HEK293 (cell line): ENCODE measurements at regions not wholly inside any gene's neighbourhood (a gene's known extent, or its start where the extent isn't known, plus 50 kb on each side); places are given as distances from the start of the nearest gene placed in this dataset.

Source experiments
- CTCF ChIA-PET: fragments of 350-600 bp; formaldehyde crosslinking; extraction: SDS; loops from one replicate; lab custom pipeline; 2021; ENCODE audit warnings: antibody characterized with exemption; lab: Yijun Ruan, JAX
- POLR2A ChIA-PET: fragments of 300-600 bp; formaldehyde crosslinking; extraction: SDS; loops from one replicate; lab custom pipeline; 2020; ENCODE audit warnings: antibody characterized with exemption, inconsistent platforms; lab: Yijun Ruan, JAX
- H3K27ac ChIP-seq: fragments of 200-500 bp; sonication (Bioruptor generic); 2 replicates; pipeline ENCODE4 v1.5.1; 2014; ENCODE audit warnings: low read depth, low read length, control low read depth, inconsistent platforms; ENCODE audit errors: extremely low read depth
- H3K36me3 ChIP-seq, 2 experiments: fragments of 200-500 bp in 1 of 2; sonication (Bioruptor generic) in 1 of 2; 1 replicate in 1 of 2; 2 replicates in 1 of 2; pipeline ENCODE4 v1.5.1; 2014 to 2017; ENCODE audit warnings: inconsistent platforms in 2 of 2, low read length in 2 of 2; ENCODE audit not compliant: control insufficient read depth in 2 of 2, insufficient read depth in 1 of 2
- H3K4me1 ChIP-seq: fragments of 200-500 bp; sonication (Bioruptor generic); 2 replicates; pipeline ENCODE4 v1.5.1; 2014; ENCODE audit warnings: mild to moderate bottlenecking, low read length, inconsistent platforms; ENCODE audit not compliant: control insufficient read depth, insufficient read depth
- H3K4me3 ChIP-seq: 2 replicates; pipeline ENCODE4 v1.5.1; 2011; ENCODE audit warnings: low read depth, mild to moderate bottlenecking, control low read depth, low read length, moderate library complexity
- H3K9me3 ChIP-seq: fragments of 200-500 bp; sonication (Bioruptor generic); 2 replicates; pipeline ENCODE4 v1.5.1; 2014; ENCODE audit warnings: low read depth, low read length, inconsistent platforms; ENCODE audit not compliant: control insufficient read depth, insufficient read depth
- KLF10 ChIP-seq: fragments of 450-650 bp; IDR thresholded peaks from 2 replicates; pipeline ENCODE4 v1.5.1; 2018; ENCODE audit warnings: missing biosample characterization, mild to moderate bottlenecking, missing genetic modification characterization
- KLF7 ChIP-seq: fragments of 450-650 bp; formaldehyde crosslinking; IDR thresholded peaks from 2 replicates; pipeline ENCODE4 v1.5.1; 2016; ENCODE audit warnings: missing biosample characterization, missing genetic modification characterization, borderline replicate concordance
- RBAK ChIP-seq: fragments of 450-650 bp; formaldehyde crosslinking; IDR thresholded peaks from 2 replicates; pipeline ENCODE4 v1.5.1; 2016; ENCODE audit warnings: missing biosample characterization, missing genetic modification characterization
- ZBTB49 ChIP-seq: fragments of 450-650 bp; formaldehyde crosslinking; IDR thresholded peaks from 2 replicates; pipeline ENCODE4 v1.5.1; 2016; ENCODE audit warnings: missing biosample characterization, missing genetic modification characterization, low read depth
- ZNF202 ChIP-seq: fragments of 450-650 bp; formaldehyde crosslinking; IDR thresholded peaks from 2 replicates; pipeline ENCODE4 v1.5.1; 2016; ENCODE audit warnings: missing biosample characterization, missing genetic modification characterization, borderline replicate concordance
- ZNF223 ChIP-seq: fragments of 450-650 bp; formaldehyde crosslinking; IDR thresholded peaks from 2 replicates; pipeline ENCODE4 v1.5.1; 2016; ENCODE audit warnings: missing biosample characterization, missing genetic modification characterization
- ZNF311 ChIP-seq: fragments of 450-650 bp; formaldehyde crosslinking; IDR thresholded peaks from 2 replicates; pipeline ENCODE4 v1.5.1; 2017; ENCODE audit warnings: missing biosample characterization, missing genetic modification characterization, borderline replicate concordance
- ZNF324 ChIP-seq: fragments of 450-650 bp; formaldehyde crosslinking; IDR thresholded peaks from 2 replicates; pipeline ENCODE4 v1.5.1; 2016; ENCODE audit warnings: missing biosample characterization, missing genetic modification characterization
- ZNF510 ChIP-seq: fragments of 450-650 bp; formaldehyde crosslinking; IDR thresholded peaks from 2 replicates; pipeline ENCODE4 v1.5.1; 2018; ENCODE audit warnings: mild to moderate bottlenecking, missing genetic modification characterization, missing biosample characterization; ENCODE audit not compliant: insufficient replicate concordance
- ZNF629 ChIP-seq: fragments of 450-650 bp; formaldehyde crosslinking; IDR thresholded peaks from 2 replicates; pipeline ENCODE4 v1.5.1; 2017; ENCODE audit warnings: missing biosample characterization, missing genetic modification characterization
- ZNF654 ChIP-seq: fragments of 450-650 bp; formaldehyde crosslinking; IDR thresholded peaks from 2 replicates; pipeline ENCODE4 v1.5.1; 2016; ENCODE audit warnings: low read depth, missing biosample characterization, missing genetic modification characterization
- ZNF830 ChIP-seq: fragments of 450-650 bp; IDR thresholded peaks from 2 replicates; pipeline ENCODE4 v1.5.0; 2018; ENCODE audit warnings: missing biosample characterization, missing genetic modification characterization, low read depth, mild to moderate bottlenecking, moderate library complexity
- ZSCAN23 ChIP-seq: fragments of 450-650 bp; formaldehyde crosslinking; IDR thresholded peaks from 2 replicates; pipeline ENCODE4 v1.5.1; 2016; ENCODE audit warnings: missing biosample characterization, missing genetic modification characterization
- TF ChIP-seq, protein P1 (sequence below): fragments of 450-650 bp; formaldehyde crosslinking; IDR thresholded peaks from 2 replicates; pipeline ENCODE4 v1.5.1; 2016; ENCODE audit warnings: missing biosample characterization, missing genetic modification characterization
- TF ChIP-seq, protein P2 (sequence below): fragments of 450-650 bp; formaldehyde crosslinking; IDR thresholded peaks from 2 replicates; pipeline ENCODE4 v1.5.1; 2017; ENCODE audit warnings: missing biosample characterization, missing genetic modification characterization
- TF ChIP-seq, protein P3 (sequence below): fragments of 450-650 bp; formaldehyde crosslinking; IDR thresholded peaks from 2 replicates; pipeline ENCODE4 v1.5.1; 2016; ENCODE audit warnings: missing biosample characterization, missing genetic modification characterization
- TF ChIP-seq, protein P4 (sequence below): fragments of 450-650 bp; formaldehyde crosslinking; IDR thresholded peaks from 2 replicates; pipeline ENCODE4 v1.5.1; 2016; ENCODE audit warnings: missing biosample characterization, missing genetic modification characterization
- TF ChIP-seq, protein P5 (sequence below): fragments of 450-650 bp; formaldehyde crosslinking; IDR thresholded peaks from 2 replicates; pipeline ENCODE4 v1.5.1; 2016; ENCODE audit warnings: missing biosample characterization, missing genetic modification characterization
- TF ChIP-seq, protein P6 (sequence below): fragments of 450-650 bp; formaldehyde crosslinking; IDR thresholded peaks from 2 replicates; pipeline ENCODE4 v1.5.1; 2016; ENCODE audit warnings: missing biosample characterization, missing genetic modification characterization, low read depth

DNA sequence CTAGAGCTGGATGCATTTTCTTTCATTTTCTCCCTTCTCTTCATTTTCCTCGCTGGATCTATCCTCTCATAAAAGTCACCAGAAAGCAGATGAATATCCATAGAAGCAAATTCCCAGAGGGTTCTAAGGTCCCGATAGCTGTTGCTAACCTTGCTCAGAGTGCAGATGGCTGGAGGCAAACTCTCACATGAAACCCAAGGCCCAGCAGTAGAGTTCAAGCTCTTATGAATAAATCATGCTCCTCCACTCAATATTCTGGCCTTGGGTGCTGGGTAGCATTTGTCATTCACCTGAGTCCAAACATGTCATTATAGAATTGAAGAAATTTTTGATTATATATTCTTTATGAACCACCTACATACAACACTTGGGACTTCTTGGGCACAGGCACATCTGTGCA is 539.7 kb upstream of the MARCKS start:
- Histone ChIP-seq H3K4me1 (no peaks in the 10 kb centered on the region), H3K4me3 (no peak overlapping the region), H3K27ac (no peak overlapping the region), H3K9me3 (no peaks in the 10 kb centered on the region), H3K36me3 (no peaks in the 10 kb centered on the region)
- POLR2A ChIA-PET: no interaction called here
- CTCF ChIA-PET: interaction anchor here (1.6 to 5.3 kb wide), 2 partner anchors 11 to 99 kb away, joined by 4 to 32 read pairs; no protein-coding TSS in a partner anchor
- TF ChIP-seq ZNF654 (tag by site-specific recombination): no peak
- TF ChIP-seq ZNF510 (tag by site-specific recombination): no peak
- TF ChIP-seq, protein P1, sequence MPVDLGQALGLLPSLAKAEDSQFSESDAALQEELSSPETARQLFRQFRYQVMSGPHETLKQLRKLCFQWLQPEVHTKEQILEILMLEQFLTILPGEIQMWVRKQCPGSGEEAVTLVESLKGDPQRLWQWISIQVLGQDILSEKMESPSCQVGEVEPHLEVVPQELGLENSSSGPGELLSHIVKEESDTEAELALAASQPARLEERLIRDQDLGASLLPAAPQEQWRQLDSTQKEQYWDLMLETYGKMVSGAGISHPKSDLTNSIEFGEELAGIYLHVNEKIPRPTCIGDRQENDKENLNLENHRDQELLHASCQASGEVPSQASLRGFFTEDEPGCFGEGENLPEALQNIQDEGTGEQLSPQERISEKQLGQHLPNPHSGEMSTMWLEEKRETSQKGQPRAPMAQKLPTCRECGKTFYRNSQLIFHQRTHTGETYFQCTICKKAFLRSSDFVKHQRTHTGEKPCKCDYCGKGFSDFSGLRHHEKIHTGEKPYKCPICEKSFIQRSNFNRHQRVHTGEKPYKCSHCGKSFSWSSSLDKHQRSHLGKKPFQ (tag by site-specific recombination): no peak
- TF ChIP-seq ZNF629 (tag by site-specific recombination): no peak

DNA sequence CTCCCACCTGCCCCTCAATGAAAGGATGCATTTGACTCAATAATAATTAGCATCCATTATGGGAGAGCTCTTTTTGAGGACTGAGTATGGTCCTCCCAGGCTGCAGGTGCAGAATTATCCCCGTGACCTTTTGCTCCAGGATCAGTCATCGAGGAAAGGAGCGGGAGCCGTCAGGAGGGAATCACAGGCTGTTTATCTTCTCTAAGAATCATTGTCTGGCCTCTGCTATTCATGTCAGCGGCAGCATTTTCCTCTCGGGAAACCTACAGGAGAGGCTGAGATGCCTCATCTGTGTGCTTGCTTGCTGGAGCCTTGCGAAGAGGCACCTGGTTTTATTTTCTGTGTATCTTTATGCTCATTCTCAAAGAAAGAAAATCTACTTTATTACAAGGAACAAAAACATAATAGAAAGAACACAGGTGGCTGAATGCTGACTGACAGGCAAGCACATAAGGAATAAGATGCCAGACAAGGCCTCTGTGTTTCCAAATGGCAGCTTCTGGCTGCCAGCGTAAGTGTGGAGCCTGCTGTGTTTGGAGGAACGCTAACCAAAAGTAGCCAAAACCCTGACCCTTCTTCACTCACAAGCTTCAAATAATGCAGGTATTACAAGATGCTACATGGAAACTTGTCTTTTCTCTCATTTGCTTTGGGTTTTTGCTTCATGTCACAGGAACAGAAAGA is 539.1 kb upstream of the MARCKS start:
- CTCF ChIA-PET: interaction anchor here (1.6 to 5.3 kb wide), 2 partner anchors 11 to 99 kb away, joined by 4 to 32 read pairs; no protein-coding TSS in a partner anchor

More for the DNA sequence above, 539.1 kb upstream of the MARCKS start:
- Histone ChIP-seq H3K4me1 (no peaks in the 10 kb centered on the region), H3K36me3 (no peaks in the 10 kb centered on the region), H3K4me3 (no peak overlapping the region), H3K27ac (no peak overlapping the region), H3K9me3 (no peaks in the 10 kb centered on the region)
- no peak for TF ChIP-seq ZSCAN23 (tag by site-specific recombination)
- TF ChIP-seq ZBTB49: no peak
- TF ChIP-seq, protein P2, sequence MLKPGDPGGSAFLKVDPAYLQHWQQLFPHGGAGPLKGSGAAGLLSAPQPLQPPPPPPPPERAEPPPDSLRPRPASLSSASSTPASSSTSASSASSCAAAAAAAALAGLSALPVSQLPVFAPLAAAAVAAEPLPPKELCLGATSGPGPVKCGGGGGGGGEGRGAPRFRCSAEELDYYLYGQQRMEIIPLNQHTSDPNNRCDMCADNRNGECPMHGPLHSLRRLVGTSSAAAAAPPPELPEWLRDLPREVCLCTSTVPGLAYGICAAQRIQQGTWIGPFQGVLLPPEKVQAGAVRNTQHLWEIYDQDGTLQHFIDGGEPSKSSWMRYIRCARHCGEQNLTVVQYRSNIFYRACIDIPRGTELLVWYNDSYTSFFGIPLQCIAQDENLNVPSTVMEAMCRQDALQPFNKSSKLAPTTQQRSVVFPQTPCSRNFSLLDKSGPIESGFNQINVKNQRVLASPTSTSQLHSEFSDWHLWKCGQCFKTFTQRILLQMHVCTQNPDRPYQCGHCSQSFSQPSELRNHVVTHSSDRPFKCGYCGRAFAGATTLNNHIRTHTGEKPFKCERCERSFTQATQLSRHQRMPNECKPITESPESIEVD (tag by site-specific recombination): no peak
- no peak for TF ChIP-seq ZNF324 (tag by site-specific recombination)
- TF ChIP-seq, protein P3, sequence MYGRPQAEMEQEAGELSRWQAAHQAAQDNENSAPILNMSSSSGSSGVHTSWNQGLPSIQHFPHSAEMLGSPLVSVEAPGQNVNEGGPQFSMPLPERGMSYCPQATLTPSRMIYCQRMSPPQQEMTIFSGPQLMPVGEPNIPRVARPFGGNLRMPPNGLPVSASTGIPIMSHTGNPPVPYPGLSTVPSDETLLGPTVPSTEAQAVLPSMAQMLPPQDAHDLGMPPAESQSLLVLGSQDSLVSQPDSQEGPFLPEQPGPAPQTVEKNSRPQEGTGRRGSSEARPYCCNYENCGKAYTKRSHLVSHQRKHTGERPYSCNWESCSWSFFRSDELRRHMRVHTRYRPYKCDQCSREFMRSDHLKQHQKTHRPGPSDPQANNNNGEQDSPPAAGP (tag by site-specific recombination): no peak
- no peak for TF ChIP-seq KLF7 (tag by site-specific recombination)
- no peak for TF ChIP-seq ZNF830 (tag by site-specific recombination)
- TF ChIP-seq ZNF202 (tag by site-specific recombination): no peak
- TF ChIP-seq, protein P4, sequence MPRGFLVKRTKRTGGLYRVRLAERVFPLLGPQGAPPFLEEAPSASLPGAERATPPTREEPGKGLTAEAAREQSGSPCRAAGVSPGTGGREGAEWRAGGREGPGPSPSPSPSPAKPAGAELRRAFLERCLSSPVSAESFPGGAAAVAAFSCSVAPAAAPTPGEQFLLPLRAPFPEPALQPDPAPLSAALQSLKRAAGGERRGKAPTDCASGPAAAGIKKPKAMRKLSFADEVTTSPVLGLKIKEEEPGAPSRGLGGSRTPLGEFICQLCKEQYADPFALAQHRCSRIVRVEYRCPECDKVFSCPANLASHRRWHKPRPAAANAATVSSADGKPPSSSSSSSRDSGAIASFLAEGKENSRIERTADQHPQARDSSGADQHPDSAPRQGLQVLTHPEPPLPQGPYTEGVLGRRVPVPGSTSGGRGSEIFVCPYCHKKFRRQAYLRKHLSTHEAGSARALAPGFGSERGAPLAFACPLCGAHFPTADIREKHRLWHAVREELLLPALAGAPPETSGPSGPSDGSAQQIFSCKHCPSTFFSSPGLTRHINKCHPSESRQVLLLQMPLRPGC (tag by site-specific recombination): no peak
- no peak for TF ChIP-seq RBAK (tag by site-specific recombination)
- TF ChIP-seq, protein P5, sequence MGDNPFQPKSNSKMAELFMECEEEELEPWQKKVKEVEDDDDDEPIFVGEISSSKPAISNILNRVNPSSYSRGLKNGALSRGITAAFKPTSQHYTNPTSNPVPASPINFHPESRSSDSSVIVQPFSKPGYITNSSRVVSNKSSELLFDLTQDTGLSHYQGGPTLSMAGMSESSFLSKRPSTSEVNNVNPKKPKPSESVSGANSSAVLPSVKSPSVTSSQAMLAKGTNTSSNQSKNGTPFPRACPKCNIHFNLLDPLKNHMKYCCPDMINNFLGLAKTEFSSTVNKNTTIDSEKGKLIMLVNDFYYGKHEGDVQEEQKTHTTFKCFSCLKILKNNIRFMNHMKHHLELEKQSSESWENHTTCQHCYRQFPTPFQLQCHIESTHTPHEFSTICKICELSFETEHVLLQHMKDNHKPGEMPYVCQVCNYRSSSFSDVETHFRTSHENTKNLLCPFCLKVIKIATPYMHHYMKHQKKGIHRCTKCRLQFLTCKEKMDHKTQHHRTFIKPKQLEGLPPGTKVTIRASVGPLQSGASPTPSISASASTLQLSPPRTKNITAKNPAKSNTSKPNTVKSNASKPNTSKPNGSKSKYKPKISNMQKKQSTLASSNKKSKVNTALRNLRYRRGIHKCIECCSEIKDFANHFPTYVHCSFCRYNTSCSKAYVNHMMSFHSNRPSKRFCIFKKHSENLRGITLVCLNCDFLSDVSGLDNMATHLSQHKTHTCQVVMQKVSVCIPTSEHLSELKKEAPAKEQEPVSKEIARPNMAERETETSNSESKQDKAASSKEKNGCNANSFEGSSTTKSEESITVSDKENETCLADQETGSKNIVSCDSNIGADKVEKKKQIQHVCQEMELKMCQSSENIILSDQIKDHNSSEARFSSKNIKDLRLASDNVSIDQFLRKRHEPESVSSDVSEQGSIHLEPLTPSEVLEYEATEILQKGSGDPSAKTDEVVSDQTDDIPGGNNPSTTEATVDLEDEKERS (tag by site-specific recombination): no peak
- TF ChIP-seq ZNF223 (tag by site-specific recombination): no peak
- TF ChIP-seq KLF10 (tag by site-specific recombination): no peak
- TF ChIP-seq ZNF311: no peak
- TF ChIP-seq, protein P6, sequence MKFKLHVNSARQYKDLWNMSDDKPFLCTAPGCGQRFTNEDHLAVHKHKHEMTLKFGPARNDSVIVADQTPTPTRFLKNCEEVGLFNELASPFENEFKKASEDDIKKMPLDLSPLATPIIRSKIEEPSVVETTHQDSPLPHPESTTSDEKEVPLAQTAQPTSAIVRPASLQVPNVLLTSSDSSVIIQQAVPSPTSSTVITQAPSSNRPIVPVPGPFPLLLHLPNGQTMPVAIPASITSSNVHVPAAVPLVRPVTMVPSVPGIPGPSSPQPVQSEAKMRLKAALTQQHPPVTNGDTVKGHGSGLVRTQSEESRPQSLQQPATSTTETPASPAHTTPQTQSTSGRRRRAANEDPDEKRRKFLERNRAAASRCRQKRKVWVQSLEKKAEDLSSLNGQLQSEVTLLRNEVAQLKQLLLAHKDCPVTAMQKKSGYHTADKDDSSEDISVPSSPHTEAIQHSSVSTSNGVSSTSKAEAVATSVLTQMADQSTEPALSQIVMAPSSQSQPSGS (tag by site-specific recombination): no peak
- POLR2A ChIA-PET: no interaction called here
